ENCODE measurements at regions not wholly inside any gene's neighbourhood (a gene's known extent, or its start where the extent isn't known, plus 50 kb on each side); places are given as distances from the start of the nearest gene placed in this dataset.

- TF ChIP-seq CTCF (conservative IDR thresholded peaks at IDR 0.05 in 1 of 2, IDR thresholded peaks at IDR 0.05 in 1 of 2; ENCODE audit: extremely low read depth in 1 of 2, insufficient read depth in 1 of 2, low read depth in 1 of 2, low read length in 2 of 2) (no peak), EZH2 (IDR thresholded peaks at IDR 0.05; ENCODE audit: borderline replicate concordance, low read length) (no peak)
Observed at GRCh38 chr7:130875901-130876300, 141.9 kb upstream of the KLF14 start.

Data from mammary epithelial cell (primary cell).